KMS-11 (cell line): ENCODE measurements at regions not wholly inside any gene's neighbourhood (a gene's known extent, or its start where the extent isn't known, plus 50 kb on each side); places are given as distances from the start of the nearest gene placed in this dataset.

Source experiments
- H2AFZ ChIP-seq: fragments of 200-600 bp; sonication (generic); 2 replicates; pipeline ENCODE4 v1.6.1; 2016; ENCODE audit warnings: antibody characterized with exemption, mixed run types, low read depth
- H3K27ac ChIP-seq: fragments of 200-600 bp; sonication (generic); 2 replicates; pipeline ENCODE4 v1.6.1; 2016; ENCODE audit warnings: mild to moderate bottlenecking, mixed run types
- H3K27me3 ChIP-seq: fragments of 200-600 bp; sonication (generic); 2 replicates; pipeline ENCODE4 v1.6.1; 2017; ENCODE audit warnings: mild to moderate bottlenecking, low read depth, mixed run types, moderate library complexity; ENCODE audit not compliant: insufficient read depth
- H3K36me3 ChIP-seq: fragments of 200-600 bp; sonication (generic); 2 replicates; pipeline ENCODE4 v1.6.1; 2017; ENCODE audit warnings: mild to moderate bottlenecking, mixed run types; ENCODE audit not compliant: insufficient read depth
- H3K4me1 ChIP-seq: fragments of 200-600 bp; sonication (generic); 2 replicates; pipeline ENCODE4 v1.6.1; 2016; ENCODE audit warnings: mild to moderate bottlenecking, low read depth, mixed run types; ENCODE audit not compliant: poor library complexity, severe bottlenecking
- H3K4me2 ChIP-seq: fragments of 200-600 bp; sonication (generic); 2 replicates; pipeline ENCODE4 v1.7.0; 2016; ENCODE audit warnings: mild to moderate bottlenecking, mixed run types
- H3K4me3 ChIP-seq: fragments of 200-600 bp; sonication (generic); IDR thresholded peaks from 2 replicates; pipeline ENCODE4 v1.6.1; 2017; ENCODE audit warnings: low read depth, low read length, mixed read lengths; ENCODE audit not compliant: insufficient read depth
- H3K79me2 ChIP-seq: fragments of 200-600 bp; sonication (generic); 2 replicates; pipeline ENCODE4 v1.6.1; 2016; ENCODE audit warnings: low read depth, mixed run types; ENCODE audit not compliant: insufficient read depth
- H3K9ac ChIP-seq: fragments of 200-600 bp; sonication (generic); 2 replicates; pipeline ENCODE4 v1.6.1; 2016; ENCODE audit warnings: mild to moderate bottlenecking, mixed run types
- H4K20me1 ChIP-seq: fragments of 200-600 bp; sonication (generic); 2 replicates; pipeline ENCODE4 v1.6.1; 2016; ENCODE audit warnings: mild to moderate bottlenecking, mixed run types; ENCODE audit not compliant: insufficient read depth
- CTCF ChIP-seq: fragments of 200-600 bp; sonication (generic); conservative IDR thresholded peaks from 2 replicates; pipeline ENCODE4 v1.6.1; 2017; ENCODE audit warnings: low read depth, mild to moderate bottlenecking, antibody characterized with exemption, low read length, moderate library complexity, mixed read lengths

GRCh38 chr12:30845676-30846075, 80.9 kb upstream of the TSPAN11 start:
- Histone ChIP-seq H3K4me2 (no peak overlapping the region), H3K4me1 (peaks cover 2% of the 10 kb centered on the region), H3K79me2 (no peaks in the 10 kb centered on the region), H3K4me3 (no peak overlapping the region), H3K27me3 (no peaks in the 10 kb centered on the region), H2AFZ (no peak overlapping the region), H3K9ac (no peak overlapping the region), H4K20me1 (no peaks in the 10 kb centered on the region), H3K36me3 (no peaks in the 10 kb centered on the region), H3K27ac (no peak overlapping the region)
- no peak for TF ChIP-seq CTCF

GRCh38 chr12:30843211-30843610, 83.3 kb upstream of the TSPAN11 start:
- H3K27me3 ChIP-seq = no peaks in the 10 kb centered on the region
- no peak overlapping the region for H3K4me3 ChIP-seq
- no peak overlapping the region for H3K27ac ChIP-seq
- no peaks in the 10 kb centered on the region for H3K4me1 ChIP-seq
- no peak overlapping the region for H2AFZ ChIP-seq
- TF ChIP-seq CTCF = no peak
- H3K36me3 ChIP-seq = no peaks in the 10 kb centered on the region
- H4K20me1 ChIP-seq = no peaks in the 10 kb centered on the region
- H3K4me2 ChIP-seq = no peak overlapping the region
- H3K9ac ChIP-seq = no peak overlapping the region
- no peaks in the 10 kb centered on the region for H3K79me2 ChIP-seq

- H3K79me2 ChIP-seq = no peaks in the 10 kb centered on the region
- H3K36me3 ChIP-seq = no peaks in the 10 kb centered on the region
- H3K9ac ChIP-seq = no peak overlapping the region
- no peaks in the 10 kb centered on the region for H4K20me1 ChIP-seq
- no peaks in the 10 kb centered on the region; the same call in 1 of the 2 replicates for H3K27me3 ChIP-seq
- no peak overlapping the region for H3K4me3 ChIP-seq
- H2AFZ ChIP-seq = no peak overlapping the region
- H3K27ac ChIP-seq = no peak overlapping the region
- no peak overlapping the region for H3K4me2 ChIP-seq
- no peak for TF ChIP-seq CTCF
- H3K4me1 ChIP-seq = no peaks in the 10 kb centered on the region
Observed at GRCh38 chr12:30840715-30841114, 85.8 kb upstream of the TSPAN11 start.

GRCh38 chr12:30839643-30840220, 85.0 kb upstream of the CAPRIN2 start:
- Histone ChIP-seq H3K9ac (no peak overlapping the region), H3K27ac (no peak overlapping the region), H4K20me1 (no peaks in the 10 kb centered on the region), H2AFZ (no peak overlapping the region), H3K27me3 (no peaks in the 10 kb centered on the region; the same call in 1 of the 2 replicates), H3K36me3 (no peaks in the 10 kb centered on the region), H3K4me3 (no peak overlapping the region), H3K4me1 (no peaks in the 10 kb centered on the region), H3K4me2 (no peak overlapping the region), H3K79me2 (no peaks in the 10 kb centered on the region)
- no peak for TF ChIP-seq CTCF
